ENCODE measurements at regions not wholly inside any gene's neighbourhood (a gene's known extent, or its start where the extent isn't known, plus 50 kb on each side); places are given as distances from the start of the nearest gene placed in this dataset.
"Not testable (repeated sequence)": the region's sequence is repeated elsewhere in the genome, so short reads cannot be mapped to it uniquely, and the experiment has no call there.

GRCh38 chr15:31193291-31193690, 91.8 kb upstream of the TRPM1 start:
- DNase-seq: no peak

GRCh38 chr15:31195871-31196270, 94.3 kb upstream of the TRPM1 start:
- DNase-seq: no peak

GRCh38 chr15:31197497-31198414, 96.2 kb upstream of the TRPM1 start:
- DNase-seq: peak; percentile 52 to 55

DNA sequence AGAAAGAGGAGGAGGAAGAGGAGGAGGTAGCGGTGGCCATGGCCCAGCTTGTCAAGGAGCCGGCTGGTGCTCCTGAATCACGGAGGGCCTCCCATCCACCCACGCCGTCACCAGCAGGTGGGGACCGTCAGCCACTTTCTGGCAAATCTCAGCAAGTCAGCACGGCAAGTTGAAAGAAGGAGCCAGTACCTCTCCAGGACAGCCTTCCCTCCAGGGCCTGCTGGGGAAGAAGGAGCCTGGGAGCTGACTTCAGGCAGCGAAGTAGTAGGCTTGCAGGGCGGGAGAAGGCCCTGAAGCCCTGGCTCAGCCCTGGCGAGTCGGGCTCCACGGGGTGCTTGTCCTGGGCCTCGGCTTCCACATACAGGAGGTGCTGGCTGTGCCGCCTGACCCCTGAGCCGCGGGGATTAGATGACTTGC, 99.2 kb upstream of the TRPM1 start:
- peak; percentile 29 to 51 for DNase-seq

- no peak for DNase-seq
These were observed 101.4 kb upstream of the TRPM1 start for GRCh38 chr15:31202953-31203352.

DNA sequence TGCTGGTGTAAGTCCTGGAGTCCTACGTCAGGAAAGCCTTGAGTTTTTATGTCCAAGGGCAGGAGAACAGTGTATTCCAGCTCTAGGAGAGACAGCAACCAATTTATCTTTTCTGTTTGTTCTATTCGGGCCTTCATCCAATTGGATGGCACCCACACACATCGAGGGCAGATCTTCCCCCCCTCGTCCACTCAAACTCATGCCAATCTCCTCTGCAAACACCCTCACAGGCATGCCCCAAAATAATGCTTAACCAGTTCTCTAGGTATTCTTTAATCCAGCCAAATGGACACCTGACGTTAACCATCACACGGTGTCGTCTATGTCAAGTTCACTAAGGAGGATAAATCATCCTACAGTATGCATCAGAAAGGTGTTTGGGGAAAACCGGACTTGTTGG, 102.5 kb upstream of the TRPM1 start:
- DNase-seq: no peak

- DNase-seq: no peak
These were observed 105.1 kb upstream of the TRPM1 start for GRCh38 chr15:31206386-31207181.

- DNase-seq: no peak
These were observed 105.7 kb upstream of the TRPM1 start for GRCh38 chr15:31207246-31207645.

DNA sequence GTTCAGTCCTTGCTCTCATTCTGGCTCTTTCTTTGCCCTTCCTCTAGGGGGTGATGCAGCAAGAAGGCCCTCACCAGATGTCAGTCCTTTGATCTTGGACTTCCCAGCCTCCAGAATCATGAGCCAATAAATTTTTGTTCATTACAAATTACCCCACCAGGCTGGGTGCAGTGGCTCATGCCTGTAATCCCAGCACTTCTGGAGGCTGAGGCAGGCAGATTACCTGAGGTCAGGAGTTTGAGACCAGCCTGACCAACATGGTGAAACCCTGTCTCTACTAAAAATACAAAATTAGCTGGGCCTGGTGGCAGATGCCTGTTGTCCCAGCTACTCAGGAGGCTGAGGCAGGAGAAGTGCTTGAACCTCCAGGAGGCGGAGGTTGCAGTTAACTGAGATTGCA, 106.3 kb upstream of the TRPM1 start:
- DNase-seq: not testable (repeated sequence)

DNA sequence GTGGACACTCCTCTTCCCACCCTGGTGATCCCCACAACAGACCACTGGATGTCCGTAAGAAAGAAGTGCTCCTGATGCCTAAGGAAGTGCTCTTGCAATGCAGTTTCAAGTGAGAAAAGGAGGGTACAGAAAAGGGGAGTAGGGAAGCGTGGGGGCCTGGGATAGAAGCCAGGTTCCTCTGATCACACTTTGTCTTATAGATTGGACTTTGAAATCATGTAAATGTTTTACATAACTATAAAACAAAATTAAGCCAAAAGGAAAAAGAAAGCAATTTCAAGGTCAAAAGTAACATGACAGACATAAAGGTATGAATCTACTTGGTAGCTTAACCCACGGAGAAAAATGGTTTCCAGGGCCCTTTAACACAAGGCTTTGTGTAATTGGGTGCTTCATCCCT, 107.3 kb upstream of the TRPM1 start:
- no peak for DNase-seq

DNA sequence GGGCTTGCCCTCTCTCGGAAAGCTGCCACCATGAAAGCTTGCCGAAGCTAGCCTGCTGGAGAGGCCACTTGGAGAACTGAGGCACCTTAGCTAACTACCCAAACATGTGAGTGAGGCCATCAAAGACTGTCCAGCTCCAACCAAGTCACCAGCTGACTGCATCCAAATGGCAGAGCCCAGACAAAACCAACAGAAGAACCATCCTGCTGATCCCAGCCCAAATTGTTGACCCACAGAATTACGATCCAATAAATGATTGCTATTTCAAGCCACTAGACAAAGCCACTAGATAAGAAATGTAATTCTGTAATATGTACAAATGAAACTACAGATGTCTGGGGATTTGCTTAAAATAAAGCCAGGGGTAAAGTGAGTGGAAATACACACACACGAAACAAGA, 109.8 kb upstream of the TRPM1 start:
- DNase-seq: no peak

DNA sequence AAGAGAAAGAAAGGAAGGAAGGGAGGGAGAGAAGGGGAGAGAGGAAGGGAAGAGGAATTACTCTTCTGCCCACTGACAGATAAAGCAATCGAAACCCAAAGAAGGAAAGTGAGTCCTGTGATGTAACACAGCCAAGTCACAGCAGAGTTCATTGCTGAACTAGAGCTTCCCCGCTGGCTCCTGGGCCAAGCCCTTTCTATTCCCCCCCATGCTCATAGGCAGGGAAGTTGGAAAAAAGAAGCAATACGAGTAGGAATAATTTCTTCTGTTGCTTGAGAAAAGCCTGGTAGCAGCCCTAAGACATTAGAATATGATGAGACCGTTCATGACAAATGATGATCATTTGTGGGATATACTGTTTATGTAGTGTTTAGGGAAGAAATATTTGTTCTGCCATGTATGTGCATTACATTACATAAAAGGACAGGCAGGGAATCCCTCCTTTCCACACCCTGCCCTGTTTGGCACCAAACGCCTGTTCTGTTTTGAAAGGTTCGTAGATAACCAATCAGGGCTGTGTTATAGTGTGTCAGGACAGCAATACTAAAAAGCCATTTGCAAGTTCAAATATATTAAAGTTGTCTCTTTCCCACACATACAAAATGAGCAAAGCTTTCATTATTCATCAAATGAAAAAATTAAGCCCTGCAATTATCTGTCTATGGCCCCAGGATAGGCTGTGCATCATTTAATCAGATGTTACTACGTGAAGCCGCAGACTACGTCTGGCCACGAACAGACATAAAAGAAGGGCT, 111.0 kb upstream of the TRPM1 start:
- DNase-seq: no peak

DNA sequence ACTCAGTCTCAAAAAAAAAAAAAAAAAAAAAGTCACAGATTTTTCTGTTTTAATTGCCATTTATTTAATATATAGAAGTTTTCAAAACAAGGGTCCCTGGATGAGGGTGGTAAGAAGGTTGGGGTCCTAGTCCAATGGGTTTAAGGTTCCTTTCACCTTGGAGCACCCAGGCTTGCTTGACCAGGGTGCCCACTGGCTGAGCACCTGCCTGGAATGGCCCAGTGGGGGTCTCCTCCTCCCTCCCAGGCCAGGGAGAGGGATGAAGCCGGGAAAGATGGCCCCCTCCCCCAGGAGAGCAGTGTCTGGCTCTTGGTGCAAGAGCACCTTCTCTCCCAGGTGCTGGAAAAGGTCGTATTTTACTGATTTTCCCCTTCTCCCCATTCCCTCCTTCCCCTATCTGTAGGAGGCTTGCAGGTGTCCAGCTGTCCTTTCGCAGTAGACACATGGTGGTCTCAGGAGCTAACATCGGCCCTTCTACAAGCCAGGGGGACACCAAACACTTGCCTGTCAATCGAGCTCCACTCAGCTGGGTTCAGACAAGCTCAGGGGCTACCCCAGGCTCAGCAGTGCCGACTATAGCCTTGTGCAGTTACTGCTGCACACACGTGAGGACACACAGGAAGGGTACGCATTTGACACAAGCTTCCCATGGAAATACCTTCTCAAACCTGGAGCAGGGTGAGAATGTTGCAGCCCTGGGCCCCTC, 112.3 kb upstream of the KLF13 start:
- DNase-seq: no peak

DNA sequence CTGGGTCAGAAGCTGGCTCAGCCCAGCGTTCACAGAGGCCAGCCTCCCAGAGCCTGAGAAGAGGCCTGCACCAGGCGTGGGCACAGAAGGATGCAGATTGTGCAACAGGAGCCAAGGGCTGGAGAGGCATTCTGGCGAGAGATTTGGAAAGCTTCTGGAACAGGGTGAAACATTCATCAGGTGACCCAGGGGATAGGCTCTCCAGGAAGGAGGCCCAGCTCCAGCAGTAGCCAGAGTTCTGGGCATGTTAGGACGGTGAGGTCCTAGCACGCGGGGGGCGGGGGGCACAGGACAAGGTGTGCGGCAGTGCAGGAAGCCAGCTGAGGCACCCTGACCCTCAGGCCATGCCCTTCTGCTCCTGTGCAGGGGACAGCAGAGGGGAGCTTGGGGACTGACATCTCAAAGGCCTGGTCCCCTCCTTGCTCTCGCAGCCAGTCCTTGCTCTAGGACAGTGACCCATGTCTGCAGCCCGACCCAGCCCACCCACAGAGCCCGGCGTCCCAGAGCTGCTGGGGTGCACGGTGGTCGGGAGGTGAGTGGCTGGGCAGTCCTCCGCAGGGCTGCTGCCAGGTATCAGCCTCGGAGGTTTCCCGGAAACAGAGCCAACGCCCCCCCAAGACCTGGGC, 111.7 kb upstream of the KLF13 start:
- DNase-seq: no peak

GRCh38 chr15:31215490-31216214, 111.0 kb upstream of the KLF13 start:
- peak; percentile 82 to 83 for DNase-seq

GRCh38 chr15:31216215-31216911, 110.3 kb upstream of the KLF13 start:
- DNase-seq: peak; percentile 33 to 34

DNA sequence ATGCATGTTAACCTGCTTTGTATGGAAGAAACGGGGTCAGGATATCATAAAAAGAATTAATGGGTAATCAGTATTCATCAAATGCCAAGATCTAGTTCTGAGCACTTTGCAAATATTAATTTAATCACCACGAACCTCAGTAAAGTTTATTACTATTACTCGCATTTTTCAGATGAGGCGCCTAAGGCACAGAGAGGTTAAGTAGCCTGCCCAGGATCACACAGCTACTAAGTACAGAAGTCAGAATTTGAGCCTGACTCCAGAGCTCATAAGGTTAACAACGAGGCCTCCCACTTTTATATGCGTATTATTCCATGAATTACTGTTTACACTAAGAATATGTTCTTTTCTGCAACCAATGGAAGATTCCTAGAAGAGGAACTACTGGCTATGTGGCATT, 109.6 kb upstream of the KLF13 start:
- no peak for DNase-seq

GRCh38 chr15:31217566-31218270, 108.9 kb upstream of the KLF13 start:
- no peak for DNase-seq

- DNase-seq: no peak
These were observed 107.4 kb upstream of the KLF13 start for GRCh38 chr15:31219221-31219620.

DNA sequence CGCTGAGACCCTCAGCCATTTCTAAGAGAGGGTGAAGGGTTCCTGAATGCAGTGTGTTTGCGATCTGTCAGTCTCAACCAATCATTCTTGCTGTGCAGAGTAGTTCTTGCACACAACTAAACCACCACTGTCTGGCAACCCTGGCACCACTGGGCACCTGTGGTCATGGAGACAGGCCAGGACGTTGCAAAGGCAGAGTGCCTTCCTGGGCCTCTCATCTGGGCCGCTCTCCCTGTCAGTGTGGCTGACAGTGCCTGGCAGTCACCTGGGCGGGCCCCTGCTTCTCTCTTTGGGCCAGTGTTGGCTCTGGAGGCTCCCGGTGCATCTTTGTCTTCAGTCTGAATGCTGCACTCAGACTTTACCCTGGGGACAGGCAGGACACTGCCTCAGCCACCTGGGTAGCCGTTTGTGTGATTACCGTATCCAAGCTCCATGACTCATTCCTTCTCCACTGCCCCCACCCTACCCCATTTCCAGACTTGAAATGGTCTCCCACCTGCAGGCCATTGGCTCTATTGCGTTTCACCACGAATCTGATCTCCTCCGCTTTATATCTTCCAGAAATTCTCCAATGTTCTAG, 104.6 kb upstream of the KLF13 start:
- no peak for DNase-seq

Measured in stimulated activated CD4-positive, alpha-beta T cell treated with anti-CD3 and anti-CD28 coated beads, Interleukin-2, amount 100 ng/mL, for 48 hours (primary cell).